Sigmoid colon (tissue), 4 donors: ENCODE measurements at regions not wholly inside any gene's neighbourhood (a gene's known extent, or its start where the extent isn't known, plus 50 kb on each side); places are given as distances from the start of the nearest gene placed in this dataset.

ENCODE experiments used
- EP300 ChIP-seq, 4 donors: sonication (generic); formaldehyde crosslinking; IDR thresholded peaks; one replicate each; pipeline ENCODE4 v1.6.1; 2017; ENCODE audit warnings: antibody characterized with exemption in 4 of 4
- POLR2A ChIP-seq, 2 donors: fragments of 450-650 bp; IDR thresholded peaks; one replicate each; pipeline ENCODE4 v1.6.1; 2016; ENCODE audit warnings: antibody characterized with exemption in 2 of 2, mild to moderate bottlenecking in 2 of 2, moderate library complexity in 2 of 2
- POLR2AphosphoS5 ChIP-seq, 4 donors: sonication (generic); formaldehyde crosslinking; IDR thresholded peaks; one replicate each; pipeline ENCODE4 v1.6.1; 2017; ENCODE audit warnings: antibody characterized with exemption in 4 of 4
- TF ChIP-seq, protein P1 (sequence below), 4 experiments: fragments of 450-650 bp in 3 of 4; fragments of 200-600 bp in 1 of 4; IDR thresholded peaks; one replicate each; pipeline ENCODE4 v1.5.1; 2016 to 2019; ENCODE audit warnings: antibody characterized with exemption in 4 of 4, mild to moderate bottlenecking in 3 of 4, moderate library complexity in 2 of 4

DNA sequence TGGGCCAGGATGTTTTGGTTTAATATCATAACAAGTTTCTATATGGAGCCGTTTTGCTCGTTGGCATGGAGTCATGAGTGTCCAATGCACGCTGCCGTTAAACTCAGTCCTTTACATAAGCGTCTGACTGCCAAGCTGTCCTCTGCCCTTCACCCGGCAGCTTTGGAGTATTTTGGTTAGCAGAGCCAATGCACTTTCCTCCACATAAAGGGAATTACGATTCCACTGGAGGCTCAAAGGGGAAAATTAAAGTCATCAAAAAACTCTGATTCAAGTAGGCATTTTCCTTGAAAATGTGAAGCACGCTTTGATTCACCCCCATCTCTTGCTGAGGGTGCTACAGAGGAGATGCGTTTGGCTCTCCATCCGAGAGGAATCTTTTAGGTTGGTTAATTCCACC, 144.4 kb upstream of the ARGLU1 start:
- TF ChIP-seq, protein P1, sequence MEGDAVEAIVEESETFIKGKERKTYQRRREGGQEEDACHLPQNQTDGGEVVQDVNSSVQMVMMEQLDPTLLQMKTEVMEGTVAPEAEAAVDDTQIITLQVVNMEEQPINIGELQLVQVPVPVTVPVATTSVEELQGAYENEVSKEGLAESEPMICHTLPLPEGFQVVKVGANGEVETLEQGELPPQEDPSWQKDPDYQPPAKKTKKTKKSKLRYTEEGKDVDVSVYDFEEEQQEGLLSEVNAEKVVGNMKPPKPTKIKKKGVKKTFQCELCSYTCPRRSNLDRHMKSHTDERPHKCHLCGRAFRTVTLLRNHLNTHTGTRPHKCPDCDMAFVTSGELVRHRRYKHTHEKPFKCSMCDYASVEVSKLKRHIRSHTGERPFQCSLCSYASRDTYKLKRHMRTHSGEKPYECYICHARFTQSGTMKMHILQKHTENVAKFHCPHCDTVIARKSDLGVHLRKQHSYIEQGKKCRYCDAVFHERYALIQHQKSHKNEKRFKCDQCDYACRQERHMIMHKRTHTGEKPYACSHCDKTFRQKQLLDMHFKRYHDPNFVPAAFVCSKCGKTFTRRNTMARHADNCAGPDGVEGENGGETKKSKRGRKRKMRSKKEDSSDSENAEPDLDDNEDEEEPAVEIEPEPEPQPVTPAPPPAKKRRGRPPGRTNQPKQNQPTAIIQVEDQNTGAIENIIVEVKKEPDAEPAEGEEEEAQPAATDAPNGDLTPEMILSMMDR (IDR thresholded peaks at IDR 0.05) = no peak
- TF ChIP-seq EP300 (IDR thresholded peaks at IDR 0.05) (no peak), POLR2A (IDR thresholded peaks at IDR 0.05) (no peak), POLR2AphosphoS5 (IDR thresholded peaks at IDR 0.05) (no peak)
